HepG2 (cell line): ENCODE measurements at regions not wholly inside any gene's neighbourhood (a gene's known extent, or its start where the extent isn't known, plus 50 kb on each side); places are given as distances from the start of the nearest gene placed in this dataset.

Experiments used
- CREM ChIP-seq, 2 experiments: sonication (generic) in 1 of 2; formaldehyde crosslinking in 1 of 2; IDR thresholded peaks; 2 replicates each; pipeline versions ENCODE4 v1.4.0 to v1.6.1; 2016 to 2020; ENCODE audit warnings: antibody characterized with exemption in 1 of 2, mild to moderate bottlenecking in 1 of 2, missing genetic modification reagents in 1 of 2
- GABPB1 ChIP-seq: IDR thresholded peaks from 2 replicates; pipeline ENCODE4 v1.6.1; 2016; ENCODE audit warnings: mild to moderate bottlenecking, missing genetic modification reagents, moderate library complexity, missing compliant biosample characterization
- KDM1A ChIP-seq: IDR thresholded peaks from 2 replicates; pipeline ENCODE4 v1.6.1; 2016; ENCODE audit warnings: missing compliant biosample characterization
- ZBTB21 ChIP-seq: sonication (generic); formaldehyde crosslinking; IDR thresholded peaks from 2 replicates; pipeline ENCODE4 v1.4.0; 2020; ENCODE audit warnings: missing genetic modification reagents
- TF ChIP-seq, protein P1 (sequence below): sonication (generic); formaldehyde crosslinking; IDR thresholded peaks from 2 replicates; pipeline ENCODE4 v1.5.0; 2020; ENCODE audit warnings: mild to moderate bottlenecking, missing genetic modification reagents, moderate library complexity
- TF ChIP-seq, protein P2 (sequence below): sonication (generic); formaldehyde crosslinking; IDR thresholded peaks from 2 replicates; pipeline ENCODE4 v1.5.1; 2020; ENCODE audit warnings: mild to moderate bottlenecking, missing genetic modification reagents
- TF ChIP-seq, protein P3 (sequence below): sonication (generic); formaldehyde crosslinking; IDR thresholded peaks from 2 replicates; pipeline ENCODE4 v1.8.1; 2022; ENCODE audit warnings: mild to moderate bottlenecking, missing genetic modification reagents

DNA sequence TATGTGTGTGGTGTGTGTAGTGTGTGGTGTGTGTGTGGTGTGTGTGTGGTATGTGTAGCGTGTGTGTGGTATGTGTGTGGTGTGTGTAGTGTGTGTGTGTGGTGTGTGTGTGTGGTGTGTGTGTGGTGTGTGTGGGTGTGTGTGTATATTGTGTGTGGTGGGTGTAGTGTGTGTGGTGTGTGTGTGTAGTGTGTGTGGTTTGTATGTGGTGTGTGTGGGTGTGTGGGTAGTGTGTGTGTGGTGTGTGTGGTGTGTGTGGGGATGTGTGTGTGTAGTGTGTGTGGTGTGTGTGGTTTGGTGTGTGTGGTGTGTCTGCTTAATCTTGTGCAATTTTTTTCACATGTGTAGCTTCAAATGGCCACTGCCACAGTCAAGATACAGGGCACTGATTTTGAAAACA lies 94.5 kb downstream of the CPZ start:
- TF ChIP-seq CREM (IDR thresholded peaks at IDR 0.05) (no peak), CREM (CRISPR knock-in tag; IDR thresholded peaks at IDR 0.05) (no peak), KDM1A (CRISPR knock-in tag) (no peak), ZBTB21 (CRISPR knock-in tag) (no peak), GABPB1 (no peak)
- TF ChIP-seq, protein P1, sequence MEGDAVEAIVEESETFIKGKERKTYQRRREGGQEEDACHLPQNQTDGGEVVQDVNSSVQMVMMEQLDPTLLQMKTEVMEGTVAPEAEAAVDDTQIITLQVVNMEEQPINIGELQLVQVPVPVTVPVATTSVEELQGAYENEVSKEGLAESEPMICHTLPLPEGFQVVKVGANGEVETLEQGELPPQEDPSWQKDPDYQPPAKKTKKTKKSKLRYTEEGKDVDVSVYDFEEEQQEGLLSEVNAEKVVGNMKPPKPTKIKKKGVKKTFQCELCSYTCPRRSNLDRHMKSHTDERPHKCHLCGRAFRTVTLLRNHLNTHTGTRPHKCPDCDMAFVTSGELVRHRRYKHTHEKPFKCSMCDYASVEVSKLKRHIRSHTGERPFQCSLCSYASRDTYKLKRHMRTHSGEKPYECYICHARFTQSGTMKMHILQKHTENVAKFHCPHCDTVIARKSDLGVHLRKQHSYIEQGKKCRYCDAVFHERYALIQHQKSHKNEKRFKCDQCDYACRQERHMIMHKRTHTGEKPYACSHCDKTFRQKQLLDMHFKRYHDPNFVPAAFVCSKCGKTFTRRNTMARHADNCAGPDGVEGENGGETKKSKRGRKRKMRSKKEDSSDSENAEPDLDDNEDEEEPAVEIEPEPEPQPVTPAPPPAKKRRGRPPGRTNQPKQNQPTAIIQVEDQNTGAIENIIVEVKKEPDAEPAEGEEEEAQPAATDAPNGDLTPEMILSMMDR (CRISPR knock-in tag) = no peak
- TF ChIP-seq, protein P2, sequence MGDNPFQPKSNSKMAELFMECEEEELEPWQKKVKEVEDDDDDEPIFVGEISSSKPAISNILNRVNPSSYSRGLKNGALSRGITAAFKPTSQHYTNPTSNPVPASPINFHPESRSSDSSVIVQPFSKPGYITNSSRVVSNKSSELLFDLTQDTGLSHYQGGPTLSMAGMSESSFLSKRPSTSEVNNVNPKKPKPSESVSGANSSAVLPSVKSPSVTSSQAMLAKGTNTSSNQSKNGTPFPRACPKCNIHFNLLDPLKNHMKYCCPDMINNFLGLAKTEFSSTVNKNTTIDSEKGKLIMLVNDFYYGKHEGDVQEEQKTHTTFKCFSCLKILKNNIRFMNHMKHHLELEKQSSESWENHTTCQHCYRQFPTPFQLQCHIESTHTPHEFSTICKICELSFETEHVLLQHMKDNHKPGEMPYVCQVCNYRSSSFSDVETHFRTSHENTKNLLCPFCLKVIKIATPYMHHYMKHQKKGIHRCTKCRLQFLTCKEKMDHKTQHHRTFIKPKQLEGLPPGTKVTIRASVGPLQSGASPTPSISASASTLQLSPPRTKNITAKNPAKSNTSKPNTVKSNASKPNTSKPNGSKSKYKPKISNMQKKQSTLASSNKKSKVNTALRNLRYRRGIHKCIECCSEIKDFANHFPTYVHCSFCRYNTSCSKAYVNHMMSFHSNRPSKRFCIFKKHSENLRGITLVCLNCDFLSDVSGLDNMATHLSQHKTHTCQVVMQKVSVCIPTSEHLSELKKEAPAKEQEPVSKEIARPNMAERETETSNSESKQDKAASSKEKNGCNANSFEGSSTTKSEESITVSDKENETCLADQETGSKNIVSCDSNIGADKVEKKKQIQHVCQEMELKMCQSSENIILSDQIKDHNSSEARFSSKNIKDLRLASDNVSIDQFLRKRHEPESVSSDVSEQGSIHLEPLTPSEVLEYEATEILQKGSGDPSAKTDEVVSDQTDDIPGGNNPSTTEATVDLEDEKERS (CRISPR knock-in tag) = no peak
- TF ChIP-seq, protein P3, sequence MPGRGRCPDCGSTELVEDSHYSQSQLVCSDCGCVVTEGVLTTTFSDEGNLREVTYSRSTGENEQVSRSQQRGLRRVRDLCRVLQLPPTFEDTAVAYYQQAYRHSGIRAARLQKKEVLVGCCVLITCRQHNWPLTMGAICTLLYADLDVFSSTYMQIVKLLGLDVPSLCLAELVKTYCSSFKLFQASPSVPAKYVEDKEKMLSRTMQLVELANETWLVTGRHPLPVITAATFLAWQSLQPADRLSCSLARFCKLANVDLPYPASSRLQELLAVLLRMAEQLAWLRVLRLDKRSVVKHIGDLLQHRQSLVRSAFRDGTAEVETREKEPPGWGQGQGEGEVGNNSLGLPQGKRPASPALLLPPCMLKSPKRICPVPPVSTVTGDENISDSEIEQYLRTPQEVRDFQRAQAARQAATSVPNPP (CRISPR knock-in tag) = no peak
